Neural cell (in vitro differentiated cells): ENCODE measurements at regions not wholly inside any gene's neighbourhood (a gene's known extent, or its start where the extent isn't known, plus 50 kb on each side); places are given as distances from the start of the nearest gene placed in this dataset.

Source experiments
- H2AFZ ChIP-seq: fragments of 200-600, 300-800 bp; sonication (generic), shearing (Covaris generic); 2 replicates; pipeline ENCODE4 v1.6.0; 2014; ENCODE audit warnings: low read depth, mild to moderate bottlenecking, antibody characterized with exemption, low read length, moderate library complexity
- H3F3A ChIP-seq: fragments of 200-600 bp; shearing (Covaris generic); 2 replicates; pipeline ENCODE4 v1.6.1; 2016; ENCODE audit warnings: mild to moderate bottlenecking, moderate library complexity, mixed read lengths, antibody characterized with exemption, low read length; ENCODE audit not compliant: insufficient read depth, poor library complexity, severe bottlenecking
- H3K27ac ChIP-seq: fragments of 200-600, 300-800 bp; sonication (generic), shearing (Covaris generic); 2 replicates; pipeline ENCODE4 v1.5.1; 2014; ENCODE audit warnings: mild to moderate bottlenecking, low read length, moderate library complexity
- H3K27me3 ChIP-seq: fragments of 300-800, 200-600 bp; sonication (generic), shearing (Covaris generic); 2 replicates; pipeline ENCODE4 v1.6.0; 2014; ENCODE audit warnings: mild to moderate bottlenecking, low read depth, low read length, moderate library complexity; ENCODE audit not compliant: insufficient read depth
- H3K36me3 ChIP-seq: fragments of 300-800, 200-600 bp; sonication (generic), shearing (Covaris generic); 2 replicates; pipeline ENCODE4 v1.5.1; 2014; ENCODE audit warnings: mild to moderate bottlenecking, antibody characterized with exemption, low read length, moderate library complexity; ENCODE audit not compliant: insufficient read depth
- H3K4me2 ChIP-seq: fragments of 300-800, 200-600 bp; sonication (generic), shearing (Covaris generic); 2 replicates; pipeline ENCODE4 v1.6.0; 2014; ENCODE audit warnings: mild to moderate bottlenecking, low read length
- H3K4me3 ChIP-seq: fragments of 300-800, 200-600 bp; sonication (generic), shearing (Covaris generic); 2 replicates; pipeline ENCODE4 v1.5.1; 2014; ENCODE audit warnings: mild to moderate bottlenecking, low read length, moderate library complexity
- H3K79me2 ChIP-seq: fragments of 200-600 bp; shearing (Covaris generic); replicated peaks from 2 replicates; pipeline ENCODE4 v1.6.0; 2014; ENCODE audit warnings: mild to moderate bottlenecking, low read length, moderate library complexity; ENCODE audit not compliant: insufficient read depth
- H3K9ac ChIP-seq: fragments of 300-800, 200-600 bp; sonication (generic), shearing (Covaris generic); 2 replicates; pipeline ENCODE4 v1.6.1; 2016; ENCODE audit warnings: mild to moderate bottlenecking, low read length, mixed read lengths
- H3K9me2 ChIP-seq: fragments of 200-600 bp; shearing (Covaris generic); 2 replicates; pipeline ENCODE4 v1.6.1; 2016; ENCODE audit warnings: mild to moderate bottlenecking, low read length, mixed read lengths; ENCODE audit not compliant: insufficient read depth
- H3K9me3 ChIP-seq: fragments of 200-600, 300-800 bp; sonication (generic), shearing (Covaris generic); 2 replicates; pipeline ENCODE4 v1.6.1; 2016; ENCODE audit warnings: mild to moderate bottlenecking, mixed run types, low read length, moderate library complexity, mixed read lengths
- H4K20me1 ChIP-seq: fragments of 200-600 bp; shearing (Covaris generic); 2 replicates; pipeline ENCODE4 v1.6.1; 2016; ENCODE audit warnings: mild to moderate bottlenecking, mixed run types; ENCODE audit not compliant: insufficient read depth
- EP300 ChIP-seq: fragments of 450-650 bp; conservative IDR thresholded peaks from 2 replicates; pipeline ENCODE4 v1.6.1; 2014; ENCODE audit warnings: antibody characterized with exemption, mild to moderate bottlenecking, moderate library complexity; ENCODE audit not compliant: poor library complexity, severe bottlenecking
- EZH2 ChIP-seq: fragments of 200-600, 300-800 bp; shearing (Covaris generic), sonication (generic); IDR thresholded peaks from 2 replicates; pipeline ENCODE4 v1.6.1; 2014; ENCODE audit warnings: antibody characterized with exemption, low read length, borderline replicate concordance, mild to moderate bottlenecking; ENCODE audit not compliant: insufficient read depth, poor library complexity, severe bottlenecking
- MXI1 ChIP-seq: fragments of 450-650 bp; conservative IDR thresholded peaks from 2 replicates; pipeline ENCODE4 v1.6.1; 2014; ENCODE audit warnings: antibody characterized with exemption, mild to moderate bottlenecking; ENCODE audit not compliant: poor library complexity, severe bottlenecking
- POLR2AphosphoS5 ChIP-seq: IDR thresholded peaks from 2 replicates; pipeline ENCODE4 v1.6.1; 2012
- RAD21 ChIP-seq: fragments of 450-650 bp; conservative IDR thresholded peaks from 2 replicates; pipeline ENCODE4 v1.6.1; 2014; ENCODE audit warnings: antibody characterized with exemption, mild to moderate bottlenecking, moderate library complexity
- SMC3 ChIP-seq: fragments of 450-650 bp; conservative IDR thresholded peaks from 2 replicates; pipeline ENCODE4 v1.6.1; 2014; ENCODE audit warnings: antibody characterized with exemption, mild to moderate bottlenecking, moderate library complexity; ENCODE audit not compliant: poor library complexity
- TAF1 ChIP-seq: IDR thresholded peaks from 2 replicates; pipeline ENCODE4 v1.6.1; 2012; ENCODE audit warnings: low read depth
- TF ChIP-seq, protein P1 (sequence below): fragments of 450-650 bp; IDR thresholded peaks from 2 replicates; pipeline ENCODE4 v1.5.1; 2014; ENCODE audit warnings: antibody characterized with exemption, mild to moderate bottlenecking, moderate library complexity; ENCODE audit not compliant: poor library complexity, severe bottlenecking
- TF ChIP-seq, protein P2 (sequence below): IDR thresholded peaks from 2 replicates; pipeline ENCODE4 v1.6.1; 2012; ENCODE audit warnings: borderline replicate concordance

DNA sequence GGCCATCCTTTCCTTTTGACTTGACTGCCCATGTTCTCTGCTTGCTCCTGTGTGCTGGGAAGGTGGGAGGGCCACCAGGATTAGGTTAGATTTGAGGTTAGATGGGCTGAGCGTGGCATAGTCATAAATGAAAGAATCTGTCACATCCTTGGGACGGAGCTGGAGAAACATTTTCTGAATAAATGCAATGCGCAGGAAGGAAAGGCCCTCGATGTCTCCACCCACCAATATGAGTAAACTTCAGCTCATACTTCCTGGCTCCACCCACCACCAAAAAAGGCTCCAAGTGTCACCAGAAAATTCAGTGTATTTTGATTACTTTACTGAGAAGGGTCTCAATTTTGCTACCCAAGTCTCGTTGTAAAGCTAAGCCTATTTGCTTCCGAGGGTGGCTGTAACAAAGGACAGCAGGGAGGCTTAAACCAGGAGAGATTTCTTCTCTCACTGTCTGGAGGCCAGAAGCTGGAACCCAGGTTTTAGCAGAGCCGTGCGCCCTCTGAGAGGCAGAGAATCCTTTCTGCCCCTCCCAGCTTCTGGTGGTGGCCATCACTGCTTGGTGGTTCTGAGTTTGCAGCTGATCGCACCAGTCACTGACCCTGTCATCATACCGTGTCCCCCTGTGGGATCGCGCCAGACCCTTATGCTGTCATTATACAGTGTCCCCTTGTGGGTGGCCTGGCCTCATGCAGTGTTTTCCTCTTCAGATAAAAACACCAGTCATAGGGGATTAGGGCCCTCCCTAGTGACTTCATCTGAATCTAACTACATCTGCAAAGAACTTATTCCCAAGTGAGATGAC is 137.8 kb downstream of the TTLL2 start:
- no peak overlapping the region for H3K4me3 ChIP-seq
- no peaks in the 10 kb centered on the region for H4K20me1 ChIP-seq
- no peaks in the 10 kb centered on the region for H3K79me2 ChIP-seq
- no peaks in the 10 kb centered on the region for H3K9me3 ChIP-seq
- no peaks in the 10 kb centered on the region for H3K27me3 ChIP-seq
- TF ChIP-seq TAF1, result no peak
- TF ChIP-seq EZH2, result no peak
- TF ChIP-seq MXI1, result no peak
- no peaks in the 10 kb centered on the region for H3F3A ChIP-seq
- H3K4me2 ChIP-seq, result no peak overlapping the region
- no peaks in the 10 kb centered on the region for H3K9me2 ChIP-seq
- no peak overlapping the region for H2AFZ ChIP-seq
- H3K9ac ChIP-seq, result no peak overlapping the region
- no peaks in the 10 kb centered on the region for H3K36me3 ChIP-seq
- no peak overlapping the region for H3K27ac ChIP-seq

DNA sequence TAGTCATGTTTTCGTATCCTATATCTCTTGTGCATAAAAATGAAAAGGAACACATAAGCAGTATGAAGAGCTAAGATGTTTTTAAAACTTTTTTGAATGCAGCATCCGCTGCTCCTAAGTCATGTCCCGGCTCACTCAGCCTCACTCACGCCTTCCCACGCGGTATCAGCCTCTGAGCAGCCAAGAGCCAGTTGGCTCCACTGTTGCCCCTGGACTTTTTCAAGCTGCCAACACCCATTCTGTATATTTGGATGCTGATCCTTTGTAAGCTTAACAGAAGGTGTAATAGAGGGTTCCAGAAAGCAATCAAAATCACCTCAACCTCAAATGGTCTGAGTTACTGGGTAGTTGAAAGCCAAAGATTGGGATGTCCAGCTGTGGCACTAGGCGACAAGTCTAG is 139.3 kb downstream of the TTLL2 start:
- Histone ChIP-seq H2AFZ (no peak overlapping the region), H3F3A (no peaks in the 10 kb centered on the region), H3K27ac (no peak overlapping the region), H4K20me1 (no peaks in the 10 kb centered on the region), H3K36me3 (no peaks in the 10 kb centered on the region), H3K9ac (no peak overlapping the region), H3K4me2 (no peak overlapping the region), H3K27me3 (no peaks in the 10 kb centered on the region), H3K9me2 (no peaks in the 10 kb centered on the region), H3K4me3 (no peak overlapping the region), H3K9me3 (no peaks in the 10 kb centered on the region), H3K79me2 (no peaks in the 10 kb centered on the region)
- TF ChIP-seq MXI1 (no peak), RAD21 (no peak), EZH2 (no peak), TAF1 (no peak), SMC3 (no peak), EP300 (no peak), POLR2AphosphoS5 (no peak)
- TF ChIP-seq, protein P1, sequence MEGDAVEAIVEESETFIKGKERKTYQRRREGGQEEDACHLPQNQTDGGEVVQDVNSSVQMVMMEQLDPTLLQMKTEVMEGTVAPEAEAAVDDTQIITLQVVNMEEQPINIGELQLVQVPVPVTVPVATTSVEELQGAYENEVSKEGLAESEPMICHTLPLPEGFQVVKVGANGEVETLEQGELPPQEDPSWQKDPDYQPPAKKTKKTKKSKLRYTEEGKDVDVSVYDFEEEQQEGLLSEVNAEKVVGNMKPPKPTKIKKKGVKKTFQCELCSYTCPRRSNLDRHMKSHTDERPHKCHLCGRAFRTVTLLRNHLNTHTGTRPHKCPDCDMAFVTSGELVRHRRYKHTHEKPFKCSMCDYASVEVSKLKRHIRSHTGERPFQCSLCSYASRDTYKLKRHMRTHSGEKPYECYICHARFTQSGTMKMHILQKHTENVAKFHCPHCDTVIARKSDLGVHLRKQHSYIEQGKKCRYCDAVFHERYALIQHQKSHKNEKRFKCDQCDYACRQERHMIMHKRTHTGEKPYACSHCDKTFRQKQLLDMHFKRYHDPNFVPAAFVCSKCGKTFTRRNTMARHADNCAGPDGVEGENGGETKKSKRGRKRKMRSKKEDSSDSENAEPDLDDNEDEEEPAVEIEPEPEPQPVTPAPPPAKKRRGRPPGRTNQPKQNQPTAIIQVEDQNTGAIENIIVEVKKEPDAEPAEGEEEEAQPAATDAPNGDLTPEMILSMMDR, result no peak
- TF ChIP-seq, protein P2, sequence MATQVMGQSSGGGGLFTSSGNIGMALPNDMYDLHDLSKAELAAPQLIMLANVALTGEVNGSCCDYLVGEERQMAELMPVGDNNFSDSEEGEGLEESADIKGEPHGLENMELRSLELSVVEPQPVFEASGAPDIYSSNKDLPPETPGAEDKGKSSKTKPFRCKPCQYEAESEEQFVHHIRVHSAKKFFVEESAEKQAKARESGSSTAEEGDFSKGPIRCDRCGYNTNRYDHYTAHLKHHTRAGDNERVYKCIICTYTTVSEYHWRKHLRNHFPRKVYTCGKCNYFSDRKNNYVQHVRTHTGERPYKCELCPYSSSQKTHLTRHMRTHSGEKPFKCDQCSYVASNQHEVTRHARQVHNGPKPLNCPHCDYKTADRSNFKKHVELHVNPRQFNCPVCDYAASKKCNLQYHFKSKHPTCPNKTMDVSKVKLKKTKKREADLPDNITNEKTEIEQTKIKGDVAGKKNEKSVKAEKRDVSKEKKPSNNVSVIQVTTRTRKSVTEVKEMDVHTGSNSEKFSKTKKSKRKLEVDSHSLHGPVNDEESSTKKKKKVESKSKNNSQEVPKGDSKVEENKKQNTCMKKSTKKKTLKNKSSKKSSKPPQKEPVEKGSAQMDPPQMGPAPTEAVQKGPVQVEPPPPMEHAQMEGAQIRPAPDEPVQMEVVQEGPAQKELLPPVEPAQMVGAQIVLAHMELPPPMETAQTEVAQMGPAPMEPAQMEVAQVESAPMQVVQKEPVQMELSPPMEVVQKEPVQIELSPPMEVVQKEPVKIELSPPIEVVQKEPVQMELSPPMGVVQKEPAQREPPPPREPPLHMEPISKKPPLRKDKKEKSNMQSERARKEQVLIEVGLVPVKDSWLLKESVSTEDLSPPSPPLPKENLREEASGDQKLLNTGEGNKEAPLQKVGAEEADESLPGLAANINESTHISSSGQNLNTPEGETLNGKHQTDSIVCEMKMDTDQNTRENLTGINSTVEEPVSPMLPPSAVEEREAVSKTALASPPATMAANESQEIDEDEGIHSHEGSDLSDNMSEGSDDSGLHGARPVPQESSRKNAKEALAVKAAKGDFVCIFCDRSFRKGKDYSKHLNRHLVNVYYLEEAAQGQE, result no peak
